ENCODE measurements at regions not wholly inside any gene's neighbourhood (a gene's known extent, or its start where the extent isn't known, plus 50 kb on each side); places are given as distances from the start of the nearest gene placed in this dataset. TPM values are rescaled to one million over a fixed set of nuclear protein-coding genes. Genes with fewer than 3 reads are reported as not detected.

- no peak for TF ChIP-seq CTCF (IDR thresholded peaks at IDR 0.05; ENCODE audit: low read depth, low read length)
- Histone ChIP-seq H3K27me3 (ENCODE audit: control insufficient read depth, insufficient read depth, low read length) (no peaks in the 10 kb centered on the region), H3K4me3 (ENCODE audit: low read depth, low read length) (no peak overlapping the region), H3K27ac (ENCODE audit: low read depth, low read length) (no peak overlapping the region), H3K9me3 (ENCODE audit: control insufficient read depth, insufficient read depth, low read length) (0 out of 2 replicates have a peak, but pooled peaks cover 3% of the 10 kb centered on the region)
- POLR2A ChIA-PET, result no interaction called here
- CTCF ChIA-PET, result interaction anchor here (1.0 kb wide), 1 partner anchor 142 kb away, joined by 3 read pairs; no protein-coding TSS in a partner anchor
- no peak for DNase-seq (ENCODE audit: low read depth, low spot score)
Observed at GRCh38 chr3:30551266-30551665, 55.1 kb upstream of the TGFBR2 start.

GRCh38 chr3:30551927-30552326, 54.5 kb upstream of the TGFBR2 start:
- H3K4me3 ChIP-seq (ENCODE audit: low read depth, low read length), result no peak overlapping the region
- H3K27ac ChIP-seq (ENCODE audit: low read depth, low read length), result no peak overlapping the region
- no peaks in the 10 kb centered on the region for H3K27me3 ChIP-seq (ENCODE audit: control insufficient read depth, insufficient read depth, low read length)
- ChIA-PET CTCF (interaction anchor here (0.6 to 1.0 kb wide), 2 partner anchors 141 to 1823 kb away, joined by 3 read pairs; no protein-coding TSS in a partner anchor), POLR2A (no interaction called here)
- TF ChIP-seq CTCF (IDR thresholded peaks at IDR 0.05; ENCODE audit: low read depth, low read length), result no peak
- no peak for DNase-seq (ENCODE audit: low read depth, low spot score)
- H3K9me3 ChIP-seq (ENCODE audit: control insufficient read depth, insufficient read depth, low read length), result 0 out of 2 replicates have a peak, but pooled peaks cover 3% of the 10 kb centered on the region

GRCh38 chr3:30553641-30554316, 52.6 kb upstream of the TGFBR2 start:
- Histone ChIP-seq H3K27ac (ENCODE audit: low read depth, low read length) (no peak overlapping the region), H3K9me3 (ENCODE audit: control insufficient read depth, insufficient read depth, low read length) (no peaks in the 10 kb centered on the region), H3K4me3 (ENCODE audit: low read depth, low read length) (no peak overlapping the region), H3K27me3 (ENCODE audit: control insufficient read depth, insufficient read depth, low read length) (no peaks in the 10 kb centered on the region)
- POLR2A ChIA-PET, result no interaction called here
- DNase-seq (ENCODE audit: low read depth, low spot score), result no peak
- no peak for TF ChIP-seq CTCF (IDR thresholded peaks at IDR 0.05; ENCODE audit: low read depth, low read length)
- CTCF ChIA-PET, result no interaction called here

- Histone ChIP-seq H3K9me3 (ENCODE audit: control insufficient read depth, insufficient read depth, low read length) (no peaks in the 10 kb centered on the region), H3K27me3 (ENCODE audit: control insufficient read depth, insufficient read depth, low read length) (no peaks in the 10 kb centered on the region), H3K27ac (ENCODE audit: low read depth, low read length) (no peak overlapping the region), H3K4me3 (ENCODE audit: low read depth, low read length) (no peak overlapping the region)
- TF ChIP-seq CTCF (IDR thresholded peaks at IDR 0.05; ENCODE audit: low read depth, low read length), result no peak
- POLR2A ChIA-PET, result no interaction called here
- CTCF ChIA-PET, result no interaction called here
- DNase-seq (ENCODE audit: low read depth, low spot score), result no peak
Observed at GRCh38 chr3:30554317-30554690, 52.1 kb upstream of the TGFBR2 start.

- Histone ChIP-seq H3K4me3 (ENCODE audit: low read depth, low read length) (no peak overlapping the region), H3K27ac (ENCODE audit: low read depth, low read length) (no peak overlapping the region), H3K27me3 (ENCODE audit: control insufficient read depth, insufficient read depth, low read length) (no peaks in the 10 kb centered on the region), H3K9me3 (ENCODE audit: control insufficient read depth, insufficient read depth, low read length) (no peaks in the 10 kb centered on the region)
- TF ChIP-seq CTCF (IDR thresholded peaks at IDR 0.05; ENCODE audit: low read depth, low read length), result no peak
- POLR2A ChIA-PET, result no interaction called here
- CTCF ChIA-PET, result interaction anchor here (0.6 kb wide), 1 partner anchor 44 kb away, joined by 5 read pairs; no protein-coding TSS in a partner anchor
- no peak for DNase-seq (ENCODE audit: low read depth, low spot score)
Observed at GRCh38 chr3:30555968-30556367, 50.4 kb upstream of the TGFBR2 start.

Small RNAs in the stretch of these regions (small RNA-seq; reads per million reads assigned to genes)
- gene RF01848 (ENCODE audit: insufficient read length, low read depth), result not detected

Data from AG04450 (cell line).